ENCODE measurements at regions not wholly inside any gene's neighbourhood (a gene's known extent, or its start where the extent isn't known, plus 50 kb on each side); places are given as distances from the start of the nearest gene placed in this dataset.

- no peak for ATAC-seq
- TF ChIP-seq ZC3H10 (CRISPR knock-in tag; IDR thresholded peaks at IDR 0.05) (no peak), OSR1 (CRISPR knock-in tag; IDR thresholded peaks at IDR 0.05) (no peak), TSHZ2 (CRISPR knock-in tag; IDR thresholded peaks at IDR 0.05) (no peak), TOX (CRISPR knock-in tag; IDR thresholded peaks at IDR 0.05; ENCODE audit: borderline replicate concordance) (no peak)
Observed at GRCh38 chr6:105728995-105729394, 326.1 kb upstream of the PREP start.

GRCh38 chr6:105726902-105727655, 324.2 kb upstream of the PREP start:
- no peak for ATAC-seq

GRCh38 chr6:105714846-105715245, 312.0 kb upstream of the PREP start:
- ATAC-seq = no peak
- TF ChIP-seq ARNTL (CRISPR knock-in tag; IDR thresholded peaks at IDR 0.05; ENCODE audit: borderline replicate concordance, low read depth) (no peak), SNAI2 (CRISPR knock-in tag; IDR thresholded peaks at IDR 0.05) (no peak), ESRRG (CRISPR knock-in tag; IDR thresholded peaks at IDR 0.05) (no peak), ZNF8 (CRISPR knock-in tag; IDR thresholded peaks at IDR 0.05) (no peak), GLIS3 (CRISPR knock-in tag; IDR thresholded peaks at IDR 0.05) (no peak), ZFP30 (CRISPR knock-in tag; IDR thresholded peaks at IDR 0.05) (no peak), OSR1 (CRISPR knock-in tag; IDR thresholded peaks at IDR 0.05) (no peak), TSHZ2 (CRISPR knock-in tag; IDR thresholded peaks at IDR 0.05) (no peak), TCF4 (CRISPR knock-in tag; IDR thresholded peaks at IDR 0.05; ENCODE audit: borderline replicate concordance) (no peak), RARB (CRISPR knock-in tag; IDR thresholded peaks at IDR 0.05) (no peak), ZC3H10 (CRISPR knock-in tag; IDR thresholded peaks at IDR 0.05) (no peak), TOX (CRISPR knock-in tag; IDR thresholded peaks at IDR 0.05; ENCODE audit: borderline replicate concordance) (no peak), CSRNP3 (CRISPR knock-in tag; IDR thresholded peaks at IDR 0.05) (no peak)

More at GRCh38 chr6:105726902-105727655, 324.2 kb upstream of the PREP start:
- TF ChIP-seq ZFP3 (CRISPR knock-in tag; IDR thresholded peaks at IDR 0.05) (no peak), BACH2 (CRISPR knock-in tag; IDR thresholded peaks at IDR 0.05; ENCODE audit: borderline replicate concordance) (no peak), TOX (CRISPR knock-in tag; IDR thresholded peaks at IDR 0.05; ENCODE audit: borderline replicate concordance) (no peak), ZNF70 (CRISPR knock-in tag; IDR thresholded peaks at IDR 0.05) (no peak), TCF4 (CRISPR knock-in tag; IDR thresholded peaks at IDR 0.05; ENCODE audit: borderline replicate concordance) (no peak), CSDC2 (CRISPR knock-in tag; IDR thresholded peaks at IDR 0.05) (no peak), ZC3H10 (CRISPR knock-in tag; IDR thresholded peaks at IDR 0.05) (no peak), PPARA (CRISPR knock-in tag; IDR thresholded peaks at IDR 0.05; ENCODE audit: borderline replicate concordance) (no peak), OSR1 (CRISPR knock-in tag; IDR thresholded peaks at IDR 0.05) (no peak)

- ATAC-seq = no peak
- no peak for TF ChIP-seq RARB (CRISPR knock-in tag; IDR thresholded peaks at IDR 0.05)
- TF ChIP-seq ZNF8 (CRISPR knock-in tag; IDR thresholded peaks at IDR 0.05) = no peak
- TF ChIP-seq ZFP30 (CRISPR knock-in tag; IDR thresholded peaks at IDR 0.05) = no peak
- TF ChIP-seq ZNF70 (CRISPR knock-in tag; IDR thresholded peaks at IDR 0.05) = no peak
- TF ChIP-seq CSDC2 (CRISPR knock-in tag; IDR thresholded peaks at IDR 0.05) = no peak
- no peak for TF ChIP-seq GLIS3 (CRISPR knock-in tag; IDR thresholded peaks at IDR 0.05)
- no peak for TF ChIP-seq PPARA (CRISPR knock-in tag; IDR thresholded peaks at IDR 0.05; ENCODE audit: borderline replicate concordance)
Observed at GRCh38 chr6:105713474-105714118, 310.7 kb upstream of the PREP start.

Measured in SK-N-SH treated with all-trans-retinoic acid at 6 μM for 48 hours (cell line).